ENCODE measurements at regions not wholly inside any gene's neighbourhood (a gene's known extent, or its start where the extent isn't known, plus 50 kb on each side); places are given as distances from the start of the nearest gene placed in this dataset.

DNA sequence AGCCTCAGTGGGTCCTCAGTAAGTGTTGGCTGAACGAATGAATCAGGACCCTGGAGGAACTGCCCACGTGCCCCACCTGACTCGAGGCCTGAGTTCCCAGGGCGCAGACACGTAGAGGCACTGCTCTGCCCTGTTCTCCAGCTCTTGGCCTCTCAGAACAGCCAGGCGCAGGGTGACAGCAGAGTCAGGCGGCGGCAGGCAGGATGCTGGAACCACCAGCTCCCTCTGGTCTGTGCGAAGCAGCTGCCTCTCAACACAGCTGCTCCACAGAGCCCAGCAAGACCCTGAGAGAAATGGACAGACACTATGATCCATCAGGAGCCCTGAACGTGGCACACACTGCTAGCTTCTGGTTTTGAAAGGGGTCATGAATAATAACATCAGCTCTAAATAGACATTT, 53.1 kb upstream of the BCO1 start:
- DNase-seq = no peak

DNA sequence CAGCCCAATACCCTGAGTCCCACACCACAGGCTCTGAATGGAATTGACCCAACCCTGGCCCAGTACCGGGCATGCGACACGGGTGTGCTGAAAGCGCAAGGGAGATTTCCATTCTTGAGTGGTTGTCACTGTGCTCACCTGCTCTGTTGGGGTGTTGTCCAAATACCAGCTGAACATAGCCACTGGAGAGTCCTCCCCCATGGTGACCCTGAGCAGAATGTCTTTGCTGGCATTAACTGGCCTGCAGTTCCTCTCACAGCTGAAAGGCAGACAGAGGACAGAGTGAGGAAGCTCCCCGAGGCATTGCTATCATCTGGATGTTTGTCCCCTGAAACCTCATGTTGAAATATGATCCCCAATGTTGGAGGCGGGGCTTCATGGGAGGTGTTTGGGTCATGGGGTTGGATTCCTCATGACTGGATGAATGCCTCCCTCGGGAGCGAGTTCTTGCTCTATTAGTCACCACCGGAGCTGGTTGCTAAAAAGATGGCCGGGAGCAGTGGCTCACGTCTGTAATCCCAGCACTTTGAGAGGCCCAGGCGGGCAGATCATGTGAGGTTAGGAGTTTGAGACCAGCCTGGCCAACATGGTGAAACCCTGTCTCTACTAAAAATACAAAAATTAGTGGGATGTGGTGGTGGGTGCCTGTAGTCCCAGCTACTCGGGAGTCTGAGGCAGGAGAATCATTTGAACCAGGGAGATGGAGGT, 57.3 kb upstream of the BCO1 start:
- DNase-seq = peak; percentile 22

DNA sequence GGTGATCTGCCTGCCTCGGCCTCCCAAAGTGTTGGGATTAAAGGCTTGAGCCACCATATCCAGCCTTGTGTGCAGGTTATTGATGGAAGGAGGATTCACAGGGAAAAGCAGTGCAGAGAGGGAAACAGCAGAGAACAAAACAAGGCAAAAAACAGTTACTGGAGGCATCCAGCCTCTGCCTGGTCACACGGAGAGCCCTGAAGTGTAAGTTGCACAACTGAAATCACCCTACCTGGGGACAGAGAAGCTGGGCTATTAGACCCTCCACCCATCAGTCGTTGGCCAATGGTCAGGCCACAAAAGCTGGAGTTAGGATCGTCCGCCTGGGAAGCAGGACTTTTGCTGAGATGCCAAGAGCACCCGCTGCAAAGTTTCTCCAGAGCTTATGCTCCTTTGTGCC, 57.9 kb upstream of the BCO1 start:
- DNase-seq = no peak

- DNase-seq = no peak
These were observed 59.3 kb upstream of the BCO1 start for GRCh38 chr16:81179219-81179618.

- DNase-seq = no peak
These were observed 63.1 kb upstream of the BCO1 start for GRCh38 chr16:81175325-81175891.

- DNase-seq = no peak
These were observed 63.7 kb upstream of the BCO1 start for GRCh38 chr16:81174644-81175324.

- DNase-seq = no peak
These were observed 65.5 kb upstream of the BCO1 start for GRCh38 chr16:81172769-81173658.

DNA sequence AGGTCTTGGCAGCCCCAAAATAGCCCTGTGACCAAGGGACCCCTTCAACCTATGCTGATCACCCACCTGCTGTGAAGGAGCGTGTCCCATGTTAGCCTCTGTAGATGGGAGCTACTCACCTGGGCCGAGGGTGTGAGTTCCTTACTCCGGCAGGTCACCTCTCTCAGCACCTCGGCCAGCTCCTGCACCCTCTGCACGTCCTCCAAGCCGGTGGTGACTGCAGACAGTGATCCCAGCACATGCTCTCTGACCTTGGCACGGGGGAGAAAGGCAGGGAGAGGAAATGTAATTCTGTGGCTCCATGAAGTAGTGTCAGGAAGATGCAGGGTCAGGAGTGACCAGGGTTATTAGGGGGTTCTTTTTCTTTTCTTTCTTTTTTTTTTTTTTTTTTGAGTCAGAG, 67.7 kb upstream of the BCO1 start:
- no peak for DNase-seq

DNA sequence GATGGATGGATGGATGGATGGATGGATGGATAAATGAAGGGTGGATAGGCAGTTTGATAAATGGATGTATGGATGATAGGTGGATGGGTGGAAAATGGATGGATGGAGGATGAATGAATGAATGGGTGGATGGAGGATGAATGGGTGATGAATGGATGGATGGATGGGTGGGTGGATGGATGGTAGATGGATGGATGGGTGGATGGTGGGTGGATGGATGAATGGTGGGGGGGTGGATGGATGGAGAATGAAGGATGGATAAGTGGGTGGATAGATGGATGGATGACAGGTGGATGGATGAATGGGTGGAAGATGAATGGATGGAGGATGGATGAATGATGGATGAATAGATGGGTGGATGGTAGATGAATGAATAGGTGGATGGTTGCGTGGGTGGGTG, 70.1 kb upstream of the BCO1 start:
- no peak for DNase-seq

DNA sequence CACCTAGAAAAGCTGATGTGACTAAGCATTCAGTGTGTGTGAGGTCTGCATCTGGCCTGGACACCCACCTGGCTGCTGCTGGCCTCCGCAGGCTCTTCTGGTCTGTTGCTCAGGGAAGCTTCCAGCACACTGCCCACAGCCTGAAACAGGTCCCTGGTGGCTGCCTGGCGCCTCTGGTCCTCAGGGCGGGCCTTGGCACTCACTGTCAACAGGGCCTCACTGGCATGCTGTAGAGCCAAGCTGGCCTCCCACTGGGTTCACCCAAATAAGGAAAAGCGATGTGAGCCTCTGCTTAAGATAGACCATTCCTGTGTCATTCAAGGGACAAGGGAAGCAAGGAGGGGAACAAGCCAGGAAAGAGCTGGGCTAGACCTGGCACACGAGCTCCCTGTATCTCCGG, 70.6 kb upstream of the BCO1 start:
- no peak for DNase-seq

- no peak for DNase-seq
These were observed 70.5 kb upstream of the GCSH start for GRCh38 chr16:81166417-81167300.

DNA sequence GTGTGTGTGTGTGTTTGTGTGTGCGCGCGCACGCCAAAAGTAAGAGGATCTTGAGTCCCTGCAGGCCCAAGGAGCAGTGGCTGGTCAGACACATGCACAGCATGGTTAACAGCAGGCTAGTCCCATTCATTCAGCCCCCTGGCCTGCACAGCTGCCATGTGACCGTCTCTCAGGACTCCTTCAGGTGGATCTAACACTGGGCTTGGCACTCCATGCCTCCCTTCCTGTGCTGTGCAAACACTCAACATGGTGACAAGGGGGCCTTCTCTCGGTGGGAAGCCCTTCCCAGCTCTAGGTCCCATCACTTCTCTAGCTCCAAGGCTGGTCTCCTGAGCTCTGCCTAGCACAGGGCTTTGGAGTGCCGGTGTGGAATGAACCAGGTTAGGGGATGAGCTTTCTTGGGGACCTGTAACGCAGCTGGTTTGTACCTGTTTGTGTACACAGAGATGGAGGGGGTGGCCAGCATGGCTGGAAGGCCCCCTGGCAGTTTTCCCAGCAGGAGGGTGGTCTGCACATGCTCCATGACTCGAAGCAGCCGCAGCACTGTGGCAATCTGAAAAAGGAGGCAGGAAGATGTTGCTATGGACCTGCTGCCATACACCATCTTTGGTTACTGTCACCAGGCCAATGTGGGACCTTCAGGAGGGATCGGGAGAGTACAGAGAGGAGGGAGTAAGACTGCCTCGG, 69.4 kb upstream of the GCSH start:
- DNase-seq = no peak

- DNase-seq = no peak
These were observed 68.8 kb upstream of the GCSH start for GRCh38 chr16:81164958-81165357.

GRCh38 chr16:81164481-81164880, 68.3 kb upstream of the GCSH start:
- no peak for DNase-seq

GRCh38 chr16:81163671-81164070, 67.5 kb upstream of the GCSH start:
- no peak for DNase-seq

GRCh38 chr16:81158964-81159363, 62.8 kb upstream of the GCSH start:
- DNase-seq = no peak

GRCh38 chr16:81155769-81156168, 59.6 kb upstream of the GCSH start:
- DNase-seq = no peak

DNA sequence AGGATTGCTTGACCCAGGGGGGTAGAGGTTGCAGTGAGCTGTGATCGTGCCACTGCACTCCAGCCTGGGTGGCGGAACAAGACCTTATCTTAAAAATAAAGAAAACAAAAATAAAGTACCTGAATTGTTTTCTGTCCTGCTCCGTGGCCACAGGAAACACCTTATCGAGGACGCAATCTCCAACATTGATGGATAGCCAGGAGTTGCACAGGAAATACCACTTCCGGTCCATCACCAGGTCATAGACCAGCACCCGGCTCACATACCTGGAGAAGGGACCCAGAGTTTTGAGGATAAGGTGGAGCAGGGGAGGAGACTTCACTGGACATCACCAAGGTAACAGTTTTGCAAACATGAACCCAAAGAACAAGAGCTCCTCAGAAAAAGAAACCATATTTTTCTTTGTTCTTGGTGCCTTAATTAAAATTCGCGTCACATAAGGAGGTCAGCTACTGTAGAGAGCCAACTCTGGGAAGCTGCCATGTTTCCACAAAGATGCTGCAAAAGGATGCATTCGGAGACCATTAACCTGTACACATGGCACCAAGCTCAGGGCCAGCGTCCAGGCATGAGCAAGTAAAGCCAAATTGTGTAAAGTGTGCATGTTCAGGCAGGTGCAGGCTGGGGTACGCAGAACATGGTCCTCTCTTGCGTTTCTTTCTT, 55.6 kb upstream of the GCSH start:
- no peak for DNase-seq

GRCh38 chr16:81149614-81150013, 53.4 kb upstream of the GCSH start:
- no peak for DNase-seq

- no peak for DNase-seq
These were observed 52.1 kb upstream of the GCSH start for GRCh38 chr16:81148277-81148676.
